ENCODE measurements at regions not wholly inside any gene's neighbourhood (a gene's known extent, or its start where the extent isn't known, plus 50 kb on each side); places are given as distances from the start of the nearest gene placed in this dataset.

DNA sequence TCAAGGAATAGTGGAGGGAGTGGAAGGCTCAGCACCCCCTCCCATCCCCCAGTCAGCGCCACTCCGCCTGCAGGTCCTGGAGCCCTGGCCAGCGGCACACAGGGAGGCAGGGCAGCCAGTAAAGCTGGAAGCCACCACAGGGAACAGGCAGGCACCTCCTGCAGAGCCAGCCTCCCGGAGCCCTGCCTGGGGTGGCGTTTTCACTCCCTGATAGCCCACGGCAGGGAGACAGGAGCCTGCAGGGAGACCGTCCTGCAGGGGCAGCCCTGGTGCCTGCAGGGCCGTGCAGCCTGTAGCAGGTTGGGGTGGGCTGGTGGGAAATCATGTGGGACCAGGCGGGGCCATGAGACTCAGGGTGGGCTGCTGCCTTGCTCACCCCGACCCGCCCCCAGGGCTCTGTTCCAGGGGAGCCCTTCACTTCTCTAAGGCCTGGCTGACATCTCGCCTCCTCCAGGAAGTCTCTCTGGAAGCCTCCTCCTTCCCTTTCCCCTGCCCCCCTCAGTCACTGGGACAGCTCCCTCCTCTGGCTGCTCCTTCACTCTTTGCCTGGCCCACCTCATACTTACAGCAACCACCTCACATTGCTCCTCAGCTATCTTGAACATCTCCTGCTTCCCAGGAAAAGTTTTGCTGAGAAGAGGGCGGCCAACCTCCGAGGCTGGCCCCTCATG is 221.0 kb downstream of the GLI2 start (continued):
- TF ChIP-seq ZBTB33 (IDR thresholded peaks at IDR 0.05; ENCODE audit: extremely low read depth, insufficient replicate concordance, low read length) (no peak), SRF (IDR thresholded peaks at IDR 0.05; ENCODE audit: low read depth) (no peak), ZNF274 (IDR thresholded peaks at IDR 0.05; ENCODE audit: low read depth, low read length) (no peak)

DNA sequence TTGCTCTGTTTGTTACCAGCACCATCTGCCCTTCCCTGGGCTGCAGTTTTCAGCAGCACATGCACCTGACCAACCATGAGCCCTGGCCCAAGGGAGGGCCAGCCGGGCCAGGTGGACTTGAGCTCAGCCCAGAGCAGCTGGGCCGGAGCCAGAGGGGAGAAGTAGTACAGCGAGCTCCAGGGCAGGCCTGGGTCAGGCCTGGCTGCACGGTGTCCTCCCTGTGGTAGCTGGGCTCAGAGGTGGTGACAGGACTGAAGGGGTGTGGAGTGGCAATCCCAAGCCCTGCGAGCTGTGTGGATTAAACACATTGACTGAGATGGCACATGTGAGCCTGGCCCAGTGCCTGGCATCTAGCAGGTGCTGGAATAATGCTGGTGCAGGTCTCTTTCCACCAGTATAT is 222.2 kb downstream of the GLI2 start:
- intact Hi-C loops (cut with micrococcal nuclease), result no loop called here
- no peak for ATAC-seq
- Histone ChIP-seq H3K4me1 (ENCODE audit: control insufficient read depth in 1 of 2, insufficient read depth in 2 of 2, low read length in 2 of 2) (no peaks in the 10 kb centered on the region), H3K36me3 (ENCODE audit: control insufficient read depth in 1 of 2, insufficient read depth in 2 of 2, low read length in 2 of 2) (no peaks in the 10 kb centered on the region), H3K79me2 (ENCODE audit: insufficient read depth, low read length) (no peaks in the 10 kb centered on the region), H2AFZ (ENCODE audit: low read depth, low read length, poor library complexity, severe bottlenecking) (no peak overlapping the region), H3K9me2 (ENCODE audit: insufficient read depth) (no peaks in the 10 kb centered on the region), H3K4me2 (ENCODE audit: low read length) (no peak overlapping the region), H3K27ac (ENCODE audit: low read depth, low read length) (no peak overlapping the region), H3K4me3 (replicated peaks in 1 of 2; ENCODE audit: low read depth in 1 of 2, low read length in 2 of 2) (no peak overlapping the region), H3K9me3 (ENCODE audit: control insufficient read depth in 1 of 2, insufficient read depth in 1 of 2, low read depth in 1 of 2, low read length in 2 of 2) (no peaks in the 10 kb centered on the region), H4K20me1 (ENCODE audit: insufficient read depth) (no peaks in the 10 kb centered on the region), H3K9ac (ENCODE audit: low read length) (no peak overlapping the region), H3K27me3 (ENCODE audit: insufficient read depth, low read length) (no peaks in the 10 kb centered on the region)
- POLR2A ChIA-PET, result no interaction called here
- no TSS peak for BruUV-seq (replicated peaks)
- no peak for DNase-seq (ENCODE audit: low read depth, low spot score)
- RAD21 ChIA-PET (ENCODE audit: low non-redundant PET in 1 of 2, low total read pairs in 2 of 2, uncharacterized antibody in 2 of 2, unreplicated experiment in 2 of 2), result no interaction called here
- CTCF ChIA-PET, result interaction anchor here (1.1 kb wide), 1 partner anchor 120 kb away, joined by 3 read pairs; no protein-coding TSS in a partner anchor
- TF ChIP-seq TCF7L2 (IDR thresholded peaks at IDR 0.05; ENCODE audit: borderline replicate concordance, extremely low read depth, insufficient read depth, insufficient read length) (no peak), RAD21 (IDR thresholded peaks at IDR 0.05; ENCODE audit: low read depth) (no peak), CBX3 (IDR thresholded peaks at IDR 0.05; ENCODE audit: low read depth) (no peak), EZH2 (IDR thresholded peaks at IDR 0.05) (no peak), SRF (IDR thresholded peaks at IDR 0.05; ENCODE audit: low read depth) (no peak), EGR1 (IDR thresholded peaks at IDR 0.05; ENCODE audit: low read depth) (no peak), MAX (IDR thresholded peaks at IDR 0.05) (no peak), FOSL1 (IDR thresholded peaks at IDR 0.05; ENCODE audit: low read depth) (no peak), SP1 (IDR thresholded peaks at IDR 0.05; ENCODE audit: low read depth) (no peak), ZFX (IDR thresholded peaks at IDR 0.05) (no peak), EZH2phosphoT487 (IDR thresholded peaks at IDR 0.05; ENCODE audit: borderline replicate concordance) (no peak), ZNF274 (IDR thresholded peaks at IDR 0.05; ENCODE audit: low read depth, low read length) (no peak), JUND (IDR thresholded peaks at IDR 0.05) (no peak), CEBPB (IDR thresholded peaks at IDR 0.05; ENCODE audit: low read depth) (no peak), ELF1 (IDR thresholded peaks at IDR 0.05; ENCODE audit: borderline replicate concordance, low read depth) (no peak), SIN3A (IDR thresholded peaks at IDR 0.05; ENCODE audit: low read depth) (no peak), POLR2AphosphoS5 (IDR thresholded peaks at IDR 0.05; ENCODE audit: low read depth, low read length) (no peak)
- TF ChIP-seq, protein P1, sequence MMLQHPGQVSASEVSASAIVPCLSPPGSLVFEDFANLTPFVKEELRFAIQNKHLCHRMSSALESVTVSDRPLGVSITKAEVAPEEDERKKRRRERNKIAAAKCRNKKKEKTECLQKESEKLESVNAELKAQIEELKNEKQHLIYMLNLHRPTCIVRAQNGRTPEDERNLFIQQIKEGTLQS (IDR thresholded peaks at IDR 0.05), result no peak
